ENCODE measurements at regions not wholly inside any gene's neighbourhood (a gene's known extent, or its start where the extent isn't known, plus 50 kb on each side); places are given as distances from the start of the nearest gene placed in this dataset.

DNA sequence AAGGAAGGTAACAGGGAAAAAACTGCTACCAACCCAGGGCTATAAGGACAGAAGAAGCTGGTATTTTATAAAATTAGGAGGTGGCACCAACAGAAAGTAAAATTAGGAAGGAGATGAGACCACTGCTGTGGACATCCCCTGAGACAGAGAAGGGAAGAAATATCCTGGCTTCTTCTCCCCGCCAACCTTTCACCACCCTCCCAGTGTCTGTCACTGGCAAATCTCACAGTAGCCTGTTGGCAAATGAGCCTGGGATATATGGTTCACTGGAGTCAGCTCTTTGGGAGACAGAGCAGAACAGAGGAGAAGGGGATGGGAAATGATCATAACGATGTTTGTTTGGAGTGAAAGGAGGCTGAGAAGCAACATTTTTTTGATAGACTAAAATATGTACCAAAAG is 190.9 kb upstream of the PACRGL start:
- TF ChIP-seq MAZ (IDR thresholded peaks at IDR 0.05; ENCODE audit: borderline replicate concordance, low read depth, low read length) (no peak), POLR2A (IDR thresholded peaks at IDR 0.05; ENCODE audit: low read depth, low read length) (no peak), USF2 (IDR thresholded peaks at IDR 0.05; ENCODE audit: low read depth, low read length) (no peak), RFX5 (IDR thresholded peaks at IDR 0.05; ENCODE audit: low read depth, low read length) (no peak), MXI1 (IDR thresholded peaks at IDR 0.05; ENCODE audit: borderline replicate concordance, low read depth, low read length) (no peak), RCOR1 (IDR thresholded peaks at IDR 0.05; ENCODE audit: insufficient replicate concordance, low read length) (no peak), SMC3 (IDR thresholded peaks at IDR 0.05; ENCODE audit: low read depth, low read length) (no peak), FOS (IDR thresholded peaks at IDR 0.05; ENCODE audit: low read depth, low read length) (no peak), MAFK (IDR thresholded peaks at IDR 0.05; ENCODE audit: low read depth, low read length) (no peak), CHD1 (IDR thresholded peaks at IDR 0.05; ENCODE audit: low read depth, low read length) (no peak)
- TF ChIP-seq, protein P1, sequence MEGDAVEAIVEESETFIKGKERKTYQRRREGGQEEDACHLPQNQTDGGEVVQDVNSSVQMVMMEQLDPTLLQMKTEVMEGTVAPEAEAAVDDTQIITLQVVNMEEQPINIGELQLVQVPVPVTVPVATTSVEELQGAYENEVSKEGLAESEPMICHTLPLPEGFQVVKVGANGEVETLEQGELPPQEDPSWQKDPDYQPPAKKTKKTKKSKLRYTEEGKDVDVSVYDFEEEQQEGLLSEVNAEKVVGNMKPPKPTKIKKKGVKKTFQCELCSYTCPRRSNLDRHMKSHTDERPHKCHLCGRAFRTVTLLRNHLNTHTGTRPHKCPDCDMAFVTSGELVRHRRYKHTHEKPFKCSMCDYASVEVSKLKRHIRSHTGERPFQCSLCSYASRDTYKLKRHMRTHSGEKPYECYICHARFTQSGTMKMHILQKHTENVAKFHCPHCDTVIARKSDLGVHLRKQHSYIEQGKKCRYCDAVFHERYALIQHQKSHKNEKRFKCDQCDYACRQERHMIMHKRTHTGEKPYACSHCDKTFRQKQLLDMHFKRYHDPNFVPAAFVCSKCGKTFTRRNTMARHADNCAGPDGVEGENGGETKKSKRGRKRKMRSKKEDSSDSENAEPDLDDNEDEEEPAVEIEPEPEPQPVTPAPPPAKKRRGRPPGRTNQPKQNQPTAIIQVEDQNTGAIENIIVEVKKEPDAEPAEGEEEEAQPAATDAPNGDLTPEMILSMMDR (conservative IDR thresholded peaks at IDR 0.05; ENCODE audit: low read depth, low read length): no peak
